Skeletal muscle tissue (tissue), 3 donors: ENCODE measurements at regions not wholly inside any gene's neighbourhood (a gene's known extent, or its start where the extent isn't known, plus 50 kb on each side); places are given as distances from the start of the nearest gene placed in this dataset.
"Not testable (repeated sequence)": the region's sequence is repeated elsewhere in the genome, so short reads cannot be mapped to it uniquely, and the experiment has no call there.

Experiments used
- H3K27ac ChIP-seq: one replicate; pipeline ENCODE4 v1.7.0; 2013; ENCODE audit warnings: mild to moderate bottlenecking, low read depth, low read length, inconsistent platforms
- H3K27me3 ChIP-seq, 3 donors: one replicate each; pipeline ENCODE4 v1.7.0; 2013; ENCODE audit warnings: low read length in 3 of 3; ENCODE audit not compliant: control insufficient read depth in 3 of 3, insufficient read depth in 3 of 3
- H3K36me3 ChIP-seq, 3 donors: one replicate each; pipeline ENCODE4 v1.7.0; 2013; ENCODE audit warnings: low read length in 3 of 3; ENCODE audit not compliant: control insufficient read depth in 3 of 3, insufficient read depth in 3 of 3
- H3K4me1 ChIP-seq, 3 donors: one replicate each; pipeline ENCODE4 v1.7.0; 2013; ENCODE audit warnings: low read length in 3 of 3, mild to moderate bottlenecking in 3 of 3; ENCODE audit not compliant: control insufficient read depth in 3 of 3, insufficient read depth in 3 of 3
- H3K4me3 ChIP-seq, 3 donors: one replicate each; pipeline ENCODE4 v1.7.0; 2013; ENCODE audit warnings: low read length in 3 of 3
- H3K9ac ChIP-seq, 3 donors: one replicate each; pipeline ENCODE4 v1.7.0; 2013; ENCODE audit warnings: low read length in 3 of 3, mild to moderate bottlenecking in 3 of 3, moderate library complexity in 2 of 3, low read depth in 1 of 3
- H3K9me3 ChIP-seq, 3 donors: one replicate each; pipeline ENCODE4 v1.7.0; 2013; ENCODE audit warnings: low read length in 3 of 3; ENCODE audit not compliant: control insufficient read depth in 3 of 3
- donor health status: Osteomylitis.

- Histone ChIP-seq H3K27ac (no peak overlapping the region), H3K4me3 (no peak overlapping the region)
Observed at GRCh38 chr14:55851961-55852360, 266.2 kb upstream of the PELI2 start.

DNA sequence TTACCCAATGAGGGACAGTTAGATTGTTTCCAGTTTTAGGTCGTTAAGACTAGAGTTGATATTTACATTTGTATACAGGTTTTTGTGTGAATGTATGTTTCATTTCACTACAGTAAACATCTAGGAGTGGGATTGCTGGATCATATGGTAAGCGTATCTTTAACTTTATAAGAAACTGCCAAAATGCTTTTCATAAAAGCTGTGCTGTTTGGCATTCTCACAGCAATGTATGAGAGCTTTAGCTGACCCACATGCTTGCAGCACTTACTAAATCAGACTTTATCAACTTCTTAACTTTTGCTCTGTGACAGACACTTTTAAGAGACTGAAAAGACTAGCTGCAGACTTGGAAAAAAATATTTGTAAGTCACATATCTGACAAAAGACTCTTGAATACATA, 262.5 kb upstream of the PELI2 start:
- no peaks in the 10 kb centered on the region for H3K27me3 ChIP-seq
- H3K9me3 ChIP-seq: peaks cover 0 to 2% (median 0%) of the 10 kb centered on the region in 3 donors
- no peak overlapping the region for H3K27ac ChIP-seq
- no peak overlapping the region for H3K4me3 ChIP-seq
- H3K9ac ChIP-seq: no peak overlapping the region
- no peaks in the 10 kb centered on the region for H3K36me3 ChIP-seq
- no peaks in the 10 kb centered on the region for H3K4me1 ChIP-seq

More at GRCh38 chr14:55851961-55852360, 266.2 kb upstream of the PELI2 start:
- Histone ChIP-seq H3K9ac (no peak overlapping the region), H3K36me3 (no peaks in the 10 kb centered on the region), H3K4me1 (peaks cover 0 to 3% (median 0%) of the 10 kb centered on the region in 3 donors), H3K27me3 (no peaks in the 10 kb centered on the region), H3K9me3 (no peaks in the 10 kb centered on the region)

- Histone ChIP-seq H3K27ac (no peak overlapping the region), H3K9me3 (peaks cover 0 to 2% (median 0%) of the 10 kb centered on the region in 3 donors), H3K4me3 (no peak overlapping the region), H3K9ac (no peak overlapping the region), H3K27me3 (no peaks in the 10 kb centered on the region), H3K4me1 (no peaks in the 10 kb centered on the region), H3K36me3 (no peaks in the 10 kb centered on the region)
Observed at GRCh38 chr14:55858604-55859003, 259.6 kb upstream of the PELI2 start.

- H3K27ac ChIP-seq, H3K36me3 ChIP-seq, H3K27me3 ChIP-seq, H3K9me3 ChIP-seq, H3K9ac ChIP-seq, H3K4me1 ChIP-seq, H3K4me3 ChIP-seq: not testable (repeated sequence)
Observed at GRCh38 chr14:55861561-55861960, 256.6 kb upstream of the PELI2 start.

DNA sequence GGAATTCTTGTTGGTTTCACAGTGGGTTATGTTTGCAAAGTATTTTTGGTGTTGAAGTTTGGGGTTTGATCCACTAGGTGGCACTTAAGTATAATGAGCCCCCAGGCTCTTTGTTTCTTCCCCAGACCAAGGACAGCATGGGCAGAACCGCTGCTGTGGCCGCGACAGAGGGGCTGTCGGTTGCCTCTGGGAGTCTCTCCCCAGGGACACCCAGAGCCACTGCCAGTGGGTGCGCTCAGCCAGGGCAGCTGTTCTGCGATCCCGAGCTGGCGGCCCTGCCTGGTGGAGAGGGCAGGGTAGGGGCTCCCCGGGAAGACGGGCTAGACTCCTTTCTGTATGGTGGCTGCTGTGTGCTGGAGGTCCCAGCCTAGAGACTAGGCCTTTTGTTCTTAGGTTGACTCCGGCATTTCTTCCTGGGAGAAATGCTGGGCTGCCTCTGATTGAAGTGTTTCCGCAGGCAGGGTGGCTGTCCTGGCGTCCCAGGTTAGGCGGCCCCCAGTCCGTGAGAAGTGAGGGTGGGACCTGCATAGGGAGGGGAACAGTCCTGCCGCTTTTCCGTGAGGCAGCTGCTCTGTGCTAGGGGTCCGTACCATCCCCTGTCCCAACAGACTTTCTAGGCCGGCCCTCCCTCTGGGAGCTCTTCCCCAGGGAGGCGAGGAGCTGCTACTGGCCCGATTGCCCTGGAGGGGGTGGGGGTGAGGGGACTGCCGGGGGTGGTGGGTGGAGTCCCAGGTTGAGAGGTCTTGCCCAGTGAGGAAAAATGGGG, 253.1 kb upstream of the PELI2 start:
- no peaks in the 10 kb centered on the region for H3K36me3 ChIP-seq
- H3K27me3 ChIP-seq: no peaks in the 10 kb centered on the region
- no peak overlapping the region for H3K4me3 ChIP-seq
- peaks cover 0 to 2% (median 0%) of the 10 kb centered on the region in 3 donors for H3K9me3 ChIP-seq
- H3K27ac ChIP-seq: no peak overlapping the region
- no peak overlapping the region for H3K9ac ChIP-seq
- H3K4me1 ChIP-seq: no peaks in the 10 kb centered on the region

DNA sequence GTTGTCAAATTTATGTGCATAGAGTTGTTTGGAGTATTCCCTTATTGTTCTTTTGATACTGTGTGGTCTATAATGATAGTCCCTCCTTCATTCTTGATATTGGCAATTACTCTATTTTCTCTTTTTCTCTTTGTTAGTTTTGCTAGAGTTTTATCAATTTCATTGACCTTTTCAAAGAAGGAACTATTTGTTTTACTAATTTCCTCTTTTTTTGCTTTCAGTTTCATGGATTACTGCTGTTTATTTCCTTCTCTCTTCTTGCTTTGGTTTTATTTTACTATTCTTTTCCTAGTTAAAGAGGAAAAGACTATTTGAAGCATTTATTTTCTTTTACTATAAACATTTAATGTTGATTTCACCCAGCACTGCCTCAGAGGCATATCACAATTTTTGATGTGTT, 250.9 kb upstream of the PELI2 start:
- Histone ChIP-seq H3K9ac (no peak overlapping the region), H3K4me3 (no peak overlapping the region), H3K27ac (no peak overlapping the region), H3K27me3 (no peaks in the 10 kb centered on the region), H3K9me3 (no peaks in the 10 kb centered on the region), H3K4me1 (no peaks in the 10 kb centered on the region), H3K36me3 (no peaks in the 10 kb centered on the region)

- H3K4me1 ChIP-seq: peaks cover 0 to 2% (median 0%) of the 10 kb centered on the region in 3 donors
- H3K36me3 ChIP-seq: no peaks in the 10 kb centered on the region
- no peaks in the 10 kb centered on the region for H3K9me3 ChIP-seq
- H3K9ac ChIP-seq: no peak overlapping the region
- no peak overlapping the region for H3K4me3 ChIP-seq
- H3K27me3 ChIP-seq: peaks cover 0 to 3% (median 0%) of the 10 kb centered on the region in 3 donors
- no peak overlapping the region for H3K27ac ChIP-seq
Observed at GRCh38 chr14:55867719-55868118, 250.5 kb upstream of the PELI2 start.

- Histone ChIP-seq H3K4me1 (peaks cover 0 to 5% (median 0%) of the 10 kb centered on the region in 3 donors), H3K36me3 (no peaks in the 10 kb centered on the region), H3K27ac (no peak overlapping the region), H3K27me3 (peaks cover 0 to 6% (median 0%) of the 10 kb centered on the region in 3 donors), H3K9me3 (no peaks in the 10 kb centered on the region), H3K4me3 (no peak overlapping the region), H3K9ac (no peak overlapping the region)
Observed at GRCh38 chr14:55869397-55870049, 248.7 kb upstream of the PELI2 start.

- H3K4me1 ChIP-seq: peaks cover 0 to 8% (median 6%) of the 10 kb centered on the region in 3 donors
- H3K9me3 ChIP-seq: no peaks in the 10 kb centered on the region
- no peaks in the 10 kb centered on the region for H3K36me3 ChIP-seq
- H3K27ac ChIP-seq: no peak overlapping the region
- no peak overlapping the region for H3K4me3 ChIP-seq
- H3K27me3 ChIP-seq: peaks cover 8 to 30% (median 8%) of the 10 kb centered on the region in 3 donors
- H3K9ac ChIP-seq: no peak overlapping the region
Observed at GRCh38 chr14:55873169-55873568, 245.0 kb upstream of the PELI2 start.

- Histone ChIP-seq H3K9me3 (no peaks in the 10 kb centered on the region), H3K4me3 (peak overlapping the region; percentile 38 to 55 (median 42)), H3K4me1 (peaks cover 0 to 8% (median 7%) of the 10 kb centered on the region in 3 donors), H3K36me3 (no peaks in the 10 kb centered on the region), H3K27me3 (peaks cover 11 to 36% (median 13%) of the 10 kb centered on the region in 3 donors), H3K27ac (no peak overlapping the region), H3K9ac (no peak overlapping the region)
Observed at GRCh38 chr14:55874785-55875184, 243.4 kb upstream of the PELI2 start.
